ENCODE measurements at regions not wholly inside any gene's neighbourhood (a gene's known extent, or its start where the extent isn't known, plus 50 kb on each side); places are given as distances from the start of the nearest gene placed in this dataset.
"Not testable (repeated sequence)": the region's sequence is repeated elsewhere in the genome, so short reads cannot be mapped to it uniquely, and the experiment has no call there.

- Histone ChIP-seq H3K27ac (no peak overlapping the region), H3K36me3 (ENCODE audit: insufficient read depth in 1 of 2, low read depth in 1 of 2) (no peaks in the 10 kb centered on the region), H3K4me3 (no peak overlapping the region), H3K27me3 (ENCODE audit: insufficient read depth in 3 of 3, low read length in 2 of 3) (no peaks in the 10 kb centered on the region), H3K9me3 (no peaks in the 10 kb centered on the region), H3K4me1 (no peaks in the 10 kb centered on the region)
- WGBS, 3 donors = 31 to 45% (median 39%) methylated on average over 9 of the region's 9 CpGs
- no peak for TF ChIP-seq CTCF (IDR thresholded peaks at IDR 0.05)
- DNase-seq (no peak), ATAC-seq (no peak)
- intact Hi-C loops (cut with DNase I) = no loop called here
Observed at GRCh38 chr6:86609549-86610388, 327.6 kb upstream of the HTR1E start.

DNA sequence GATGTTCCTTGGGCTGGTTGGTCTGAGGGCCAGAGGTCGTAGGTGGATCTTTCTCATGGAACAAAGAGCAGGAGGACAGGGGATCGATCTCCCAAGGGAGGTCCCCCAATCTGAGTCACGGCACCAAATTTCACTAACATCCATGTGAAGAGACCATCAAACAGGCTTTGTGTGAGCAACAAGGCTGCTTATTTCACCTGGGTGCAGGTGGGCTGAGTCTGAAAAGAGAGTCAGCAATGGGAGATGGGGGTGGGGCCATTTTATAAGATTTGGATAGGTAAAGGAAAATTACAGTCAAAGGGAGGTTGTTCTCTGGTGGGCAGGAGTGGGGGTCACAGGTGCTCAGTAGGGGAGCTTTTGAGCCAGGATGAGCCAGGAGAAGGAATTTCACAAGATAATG is 334.0 kb upstream of the HTR1E start:
- intact Hi-C loops (cut with DNase I); H3K9me3 ChIP-seq; H3K36me3 ChIP-seq (ENCODE audit: insufficient read depth in 1 of 2, low read depth in 1 of 2); H3K27me3 ChIP-seq (ENCODE audit: insufficient read depth in 3 of 3, low read length in 2 of 3); DNase-seq; H3K4me1 ChIP-seq; ATAC-seq; H3K4me3 ChIP-seq; H3K27ac ChIP-seq: not testable (repeated sequence)
- 61 to 87% (median 66%) methylated on average over 3 of the region's 3 CpGs for WGBS, 3 donors

DNA sequence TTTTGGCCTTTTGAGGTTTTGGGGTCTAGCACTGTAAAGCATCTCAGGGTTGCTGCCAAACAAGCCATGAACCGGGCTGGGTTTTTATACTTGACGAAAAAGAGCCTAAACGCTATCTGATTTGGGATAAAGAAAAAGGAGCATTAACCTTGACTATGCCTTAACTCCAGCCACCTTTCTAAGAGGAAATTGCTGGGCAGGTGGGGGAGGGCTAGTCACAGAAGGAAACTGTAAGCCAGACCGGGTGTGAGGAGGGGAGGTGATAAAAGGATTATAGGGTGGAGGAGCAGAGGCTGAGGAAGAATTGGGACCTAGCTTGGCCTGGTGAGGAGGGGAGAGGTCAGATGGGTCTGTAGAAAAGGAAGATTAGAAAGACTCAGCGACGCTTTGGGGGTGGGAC is 335.2 kb upstream of the HTR1E start:
- ATAC-seq; H3K9me3 ChIP-seq; H3K4me3 ChIP-seq; DNase-seq; intact Hi-C loops (cut with DNase I); H3K36me3 ChIP-seq (ENCODE audit: insufficient read depth in 1 of 2, low read depth in 1 of 2); H3K27me3 ChIP-seq (ENCODE audit: insufficient read depth in 3 of 3, low read length in 2 of 3); H3K27ac ChIP-seq; H3K4me1 ChIP-seq: not testable (repeated sequence)
- WGBS, 3 donors = 63 to 70% (median 67%) methylated on average over 6 of the region's 6 CpGs

GRCh38 chr6:86598969-86599368 is 338.4 kb upstream of the HTR1E start:
- H3K27me3 ChIP-seq (ENCODE audit: insufficient read depth in 3 of 3, low read length in 2 of 3); H3K36me3 ChIP-seq (ENCODE audit: insufficient read depth in 1 of 2, low read depth in 1 of 2); ATAC-seq; H3K9me3 ChIP-seq; H3K4me1 ChIP-seq; H3K4me3 ChIP-seq; DNase-seq; intact Hi-C loops (cut with DNase I); H3K27ac ChIP-seq: not testable (repeated sequence)
- 51 to 64% (median 58%) methylated on average over 4 of the region's 4 CpGs for WGBS, 3 donors

- 6 to 21% (median 17%) methylated on average over 3 of the region's 3 CpGs for WGBS, 3 donors
- no peak for TF ChIP-seq CTCF (IDR thresholded peaks at IDR 0.05)
- ATAC-seq (no peak), DNase-seq (no peak)
- H3K27ac ChIP-seq = no peak overlapping the region
- H3K9me3 ChIP-seq = no peaks in the 10 kb centered on the region
- intact Hi-C loops (cut with DNase I) = no loop called here
- no peaks in the 10 kb centered on the region for H3K4me1 ChIP-seq
- no peaks in the 10 kb centered on the region for H3K36me3 ChIP-seq (ENCODE audit: insufficient read depth in 1 of 2, low read depth in 1 of 2)
- no peak overlapping the region for H3K4me3 ChIP-seq
- no peaks in the 10 kb centered on the region for H3K27me3 ChIP-seq (ENCODE audit: insufficient read depth in 3 of 3, low read length in 2 of 3)
Observed at GRCh38 chr6:86595641-86596040, 341.7 kb upstream of the HTR1E start.

DNA sequence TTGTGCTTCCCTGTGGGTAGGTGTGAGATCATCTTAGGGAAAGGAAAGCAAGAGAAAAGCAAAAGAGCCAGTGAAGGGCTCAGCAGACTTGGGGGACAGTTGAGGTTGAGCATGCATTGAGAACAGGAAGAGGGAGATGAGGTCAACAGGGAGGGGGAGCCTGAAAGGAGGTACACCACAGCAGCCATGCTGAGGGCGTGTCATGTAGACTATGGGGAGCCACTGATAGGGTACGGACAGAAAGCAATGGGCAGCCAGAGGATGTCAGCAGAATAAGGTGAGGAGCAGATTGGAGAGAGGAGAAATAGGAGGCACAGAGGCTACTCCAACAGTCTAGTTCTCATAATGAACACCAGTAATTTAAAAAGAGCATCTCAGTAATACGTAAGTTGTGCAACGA is 351.1 kb upstream of the HTR1E start:
- no peak for ATAC-seq
- no peak for TF ChIP-seq CTCF (IDR thresholded peaks at IDR 0.05)
- H3K27ac ChIP-seq = no peak overlapping the region
- intact Hi-C loops (cut with DNase I) = no loop called here
- DNase-seq = no peak
- H3K36me3 ChIP-seq (ENCODE audit: insufficient read depth in 1 of 2, low read depth in 1 of 2) = no peaks in the 10 kb centered on the region
- H3K27me3 ChIP-seq (ENCODE audit: insufficient read depth in 3 of 3, low read length in 2 of 3) = no peaks in the 10 kb centered on the region
- WGBS, 3 donors = 94 to 95% (median 95%) methylated on average over 4 of the region's 4 CpGs
- no peak overlapping the region for H3K4me3 ChIP-seq
- peaks cover 16% of the 10 kb centered on the region for H3K9me3 ChIP-seq
- H3K4me1 ChIP-seq = no peaks in the 10 kb centered on the region

All from psoas muscle (tissue), 7 donors.